Fibroblast of the aortic adventitia (primary cell): ENCODE measurements at regions not wholly inside any gene's neighbourhood (a gene's known extent, or its start where the extent isn't known, plus 50 kb on each side); places are given as distances from the start of the nearest gene placed in this dataset.

Experiments used
- DNase-seq: peaks from one replicate; pipeline ENCODE4 v3.0.0-alpha.2; 2010; ENCODE audit warnings: low read depth
- H3K4me3 ChIP-seq: 2 replicates; pipeline ENCODE4 v1.5.1; 2011; ENCODE audit warnings: low read depth, mild to moderate bottlenecking, control low read depth, low read length, moderate library complexity
- TF ChIP-seq, protein P1 (sequence below): IDR thresholded peaks from 2 replicates; pipeline ENCODE4 v1.5.1; 2011; ENCODE audit warnings: mild to moderate bottlenecking, low read length, control low read depth, inconsistent platforms; ENCODE audit not compliant: insufficient read depth

DNA sequence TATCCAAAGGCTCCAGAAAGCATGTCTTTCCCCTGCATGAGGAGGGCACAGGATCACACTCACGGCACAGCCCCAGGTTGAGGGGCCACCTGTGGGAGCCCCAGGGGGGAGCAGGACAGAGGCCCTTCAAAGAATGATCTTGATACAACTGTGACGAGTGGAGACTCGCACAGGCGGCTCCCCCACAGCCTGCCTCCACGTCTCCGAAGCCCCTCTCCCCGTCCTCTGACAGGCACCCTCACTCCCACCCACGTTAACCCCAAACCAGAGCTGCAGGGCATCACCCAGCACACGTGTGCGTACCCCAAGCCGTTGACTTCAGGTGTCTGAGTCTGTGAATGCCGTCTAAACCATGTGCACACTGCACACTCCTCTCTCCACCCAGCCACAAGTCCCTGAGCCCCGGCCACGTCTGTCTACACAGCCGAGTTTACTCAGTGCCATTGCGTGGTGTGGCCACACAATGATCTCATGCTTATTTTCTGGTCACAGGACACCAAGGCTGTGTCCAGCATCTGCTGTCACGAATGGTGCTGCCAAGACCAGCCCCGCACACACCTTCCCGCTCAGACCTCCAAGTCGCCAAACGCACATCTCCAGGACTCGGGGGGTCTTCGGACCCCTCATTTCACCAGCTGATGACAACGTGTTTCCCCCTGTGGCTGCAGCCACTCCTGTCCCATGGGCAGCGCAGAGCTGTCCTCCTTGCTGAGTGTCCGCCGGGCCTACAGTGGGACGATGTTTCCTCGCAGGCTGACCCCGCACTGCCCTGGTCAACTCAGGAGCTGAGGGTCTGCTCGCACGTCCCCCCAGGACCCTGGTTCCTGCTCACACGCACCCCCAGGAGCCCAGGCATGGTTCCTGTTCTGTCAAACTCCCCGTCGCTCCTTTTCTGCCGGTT lies 251.2 kb downstream of the BRD1 start:
- TF ChIP-seq, protein P1, sequence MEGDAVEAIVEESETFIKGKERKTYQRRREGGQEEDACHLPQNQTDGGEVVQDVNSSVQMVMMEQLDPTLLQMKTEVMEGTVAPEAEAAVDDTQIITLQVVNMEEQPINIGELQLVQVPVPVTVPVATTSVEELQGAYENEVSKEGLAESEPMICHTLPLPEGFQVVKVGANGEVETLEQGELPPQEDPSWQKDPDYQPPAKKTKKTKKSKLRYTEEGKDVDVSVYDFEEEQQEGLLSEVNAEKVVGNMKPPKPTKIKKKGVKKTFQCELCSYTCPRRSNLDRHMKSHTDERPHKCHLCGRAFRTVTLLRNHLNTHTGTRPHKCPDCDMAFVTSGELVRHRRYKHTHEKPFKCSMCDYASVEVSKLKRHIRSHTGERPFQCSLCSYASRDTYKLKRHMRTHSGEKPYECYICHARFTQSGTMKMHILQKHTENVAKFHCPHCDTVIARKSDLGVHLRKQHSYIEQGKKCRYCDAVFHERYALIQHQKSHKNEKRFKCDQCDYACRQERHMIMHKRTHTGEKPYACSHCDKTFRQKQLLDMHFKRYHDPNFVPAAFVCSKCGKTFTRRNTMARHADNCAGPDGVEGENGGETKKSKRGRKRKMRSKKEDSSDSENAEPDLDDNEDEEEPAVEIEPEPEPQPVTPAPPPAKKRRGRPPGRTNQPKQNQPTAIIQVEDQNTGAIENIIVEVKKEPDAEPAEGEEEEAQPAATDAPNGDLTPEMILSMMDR: no peak
- DNase-seq: no peak
- no peak overlapping the region for H3K4me3 ChIP-seq

DNA sequence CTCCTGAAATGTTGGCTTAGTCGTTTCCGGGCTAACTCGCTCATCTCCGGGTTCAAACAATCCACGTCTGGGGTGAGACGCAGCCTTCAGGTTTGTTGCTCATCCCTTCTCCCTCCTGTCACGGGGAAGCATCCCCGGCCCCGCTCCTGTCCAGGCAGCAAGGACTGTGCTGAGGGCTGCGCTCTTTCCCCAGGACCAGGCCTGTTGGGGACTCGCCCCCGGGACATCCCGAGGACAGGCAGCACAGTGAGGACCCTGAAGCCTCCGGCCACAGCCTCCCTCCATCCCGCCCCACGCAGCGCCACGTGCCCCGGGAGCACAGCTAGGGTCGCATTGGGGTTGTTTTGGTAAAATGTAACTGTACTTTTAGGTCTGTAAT lies 252.0 kb downstream of the BRD1 start:
- TF ChIP-seq, protein P1: no peak
- H3K4me3 ChIP-seq: no peak overlapping the region
- no peak for DNase-seq

GRCh38 chr22:49574881-49575702 lies 252.6 kb downstream of the BRD1 start:
- TF ChIP-seq, protein P1: no peak
- H3K4me3 ChIP-seq: no peak overlapping the region
- DNase-seq: no peak

- DNase-seq: no peak
- TF ChIP-seq, protein P1: no peak
- no peak overlapping the region for H3K4me3 ChIP-seq
Observed at GRCh38 chr22:49574205-49574880, 253.3 kb downstream of the BRD1 start.

- H3K4me3 ChIP-seq: no peak overlapping the region
- TF ChIP-seq, protein P1: no peak
- no peak for DNase-seq
Observed at GRCh38 chr22:49573109-49573765, 254.4 kb downstream of the BRD1 start.

- H3K4me3 ChIP-seq: no peak overlapping the region
- DNase-seq: no peak
- TF ChIP-seq, protein P1: no peak
Observed at GRCh38 chr22:49571326-49571725, 256.3 kb downstream of the BRD1 start.
